ENCODE measurements at regions not wholly inside any gene's neighbourhood (a gene's known extent, or its start where the extent isn't known, plus 50 kb on each side); places are given as distances from the start of the nearest gene placed in this dataset.

DNA sequence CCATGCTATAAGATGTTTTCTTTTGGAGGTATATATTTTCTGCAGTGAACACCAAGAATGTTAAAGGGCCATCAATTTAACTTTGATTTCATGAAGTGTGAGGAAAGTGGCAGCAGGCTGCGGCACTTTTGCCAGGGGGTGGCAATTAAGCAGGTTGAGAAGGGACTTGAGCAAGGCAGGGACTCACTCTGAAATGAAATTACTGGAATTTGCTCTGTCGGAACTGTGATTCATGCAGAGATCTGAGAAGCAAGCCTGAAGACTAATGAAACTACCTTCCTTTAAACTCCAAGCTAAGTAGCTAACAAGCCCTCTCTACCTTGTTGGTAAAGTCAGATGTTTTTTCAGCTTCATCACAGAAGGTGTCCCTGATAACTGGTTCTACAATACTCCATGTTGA, 441.6 kb downstream of the SIPA1L2 start:
- Histone ChIP-seq H3K9me3 (ENCODE audit: control insufficient read depth, low read length) (no peaks in the 10 kb centered on the region), H3K4me3 (ENCODE audit: insufficient read depth, low read depth, low read length) (no peak overlapping the region), H3K27me3 (ENCODE audit: control insufficient read depth, insufficient read depth, low read length, poor library complexity, severe bottlenecking) (no peaks in the 10 kb centered on the region), H3K4me1 (ENCODE audit: control insufficient read depth, insufficient read depth, low read length) (peaks cover 15% of the 10 kb centered on the region), H3K36me3 (ENCODE audit: control insufficient read depth, insufficient read depth, low read length) (no peaks in the 10 kb centered on the region), H3K27ac (ENCODE audit: insufficient read depth, low read depth, low read length, poor library complexity, severe bottlenecking) (no peak overlapping the region)
- 92 to 96% methylated on average over 2 of the region's 2 CpGs for WGBS, 2 experiments

DNA sequence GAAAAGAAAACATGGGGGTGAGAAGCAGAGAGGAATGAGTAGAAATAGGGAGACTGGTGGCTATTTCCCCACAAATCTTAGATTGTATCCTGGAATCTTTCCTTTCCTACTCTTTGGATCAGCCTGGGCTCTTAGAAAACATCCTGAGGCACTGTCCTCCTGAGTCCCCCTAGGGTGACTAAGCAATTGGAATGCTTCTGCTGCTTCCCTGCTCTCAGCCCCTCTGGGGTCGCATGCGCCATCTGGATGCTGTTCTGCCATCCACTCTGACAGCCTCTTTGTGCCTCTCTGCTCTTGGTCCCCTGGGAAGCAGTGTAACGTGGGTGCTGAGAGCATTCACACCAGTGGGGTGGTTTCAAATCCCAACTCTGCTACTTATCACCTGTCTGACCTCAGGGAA, 443.0 kb downstream of the SIPA1L2 start:
- no peaks in the 10 kb centered on the region for H3K27me3 ChIP-seq (ENCODE audit: control insufficient read depth, insufficient read depth, low read length, poor library complexity, severe bottlenecking)
- no peaks in the 10 kb centered on the region for H3K9me3 ChIP-seq (ENCODE audit: control insufficient read depth, low read length)
- H3K27ac ChIP-seq (ENCODE audit: insufficient read depth, low read depth, low read length, poor library complexity, severe bottlenecking) = no peak overlapping the region
- no peaks in the 10 kb centered on the region for H3K36me3 ChIP-seq (ENCODE audit: control insufficient read depth, insufficient read depth, low read length)
- peaks cover 15% of the 10 kb centered on the region for H3K4me1 ChIP-seq (ENCODE audit: control insufficient read depth, insufficient read depth, low read length)
- 73 to 74% methylated on average over 3 of the region's 3 CpGs for WGBS, 2 experiments
- no peak overlapping the region for H3K4me3 ChIP-seq (ENCODE audit: insufficient read depth, low read depth, low read length)

- Histone ChIP-seq H3K27me3 (ENCODE audit: control insufficient read depth, insufficient read depth, low read length, poor library complexity, severe bottlenecking) (no peaks in the 10 kb centered on the region), H3K36me3 (ENCODE audit: control insufficient read depth, insufficient read depth, low read length) (no peaks in the 10 kb centered on the region), H3K4me1 (ENCODE audit: control insufficient read depth, insufficient read depth, low read length) (peaks cover 17% of the 10 kb centered on the region), H3K9me3 (ENCODE audit: control insufficient read depth, low read length) (no peaks in the 10 kb centered on the region), H3K4me3 (ENCODE audit: insufficient read depth, low read depth, low read length) (no peak overlapping the region), H3K27ac (ENCODE audit: insufficient read depth, low read depth, low read length, poor library complexity, severe bottlenecking) (no peak overlapping the region)
- WGBS, 2 experiments = 90 to 91% methylated on average over 18 of the region's 18 CpGs
Observed at GRCh38 chr1:232184561-232185530, 445.1 kb downstream of the SIPA1L2 start.

- H3K36me3 ChIP-seq (ENCODE audit: control insufficient read depth, insufficient read depth, low read length) = no peaks in the 10 kb centered on the region
- H3K27ac ChIP-seq (ENCODE audit: insufficient read depth, low read depth, low read length, poor library complexity, severe bottlenecking) = no peak overlapping the region
- H3K27me3 ChIP-seq (ENCODE audit: control insufficient read depth, insufficient read depth, low read length, poor library complexity, severe bottlenecking) = no peaks in the 10 kb centered on the region
- H3K4me1 ChIP-seq (ENCODE audit: control insufficient read depth, insufficient read depth, low read length) = peaks cover 14% of the 10 kb centered on the region
- H3K9me3 ChIP-seq (ENCODE audit: control insufficient read depth, low read length) = no peaks in the 10 kb centered on the region
- H3K4me3 ChIP-seq (ENCODE audit: insufficient read depth, low read depth, low read length) = no peak overlapping the region
Observed at GRCh38 chr1:232183802-232184201, 446.1 kb downstream of the SIPA1L2 start.

GRCh38 chr1:232183266-232183800, 446.6 kb downstream of the SIPA1L2 start:
- WGBS, 2 experiments = 82 to 83% methylated on average over 8 of the region's 8 CpGs
- Histone ChIP-seq H3K4me3 (ENCODE audit: insufficient read depth, low read depth, low read length) (no peak overlapping the region), H3K36me3 (ENCODE audit: control insufficient read depth, insufficient read depth, low read length) (no peaks in the 10 kb centered on the region), H3K4me1 (ENCODE audit: control insufficient read depth, insufficient read depth, low read length) (peaks cover 13% of the 10 kb centered on the region), H3K27me3 (ENCODE audit: control insufficient read depth, insufficient read depth, low read length, poor library complexity, severe bottlenecking) (no peaks in the 10 kb centered on the region), H3K9me3 (ENCODE audit: control insufficient read depth, low read length) (no peaks in the 10 kb centered on the region), H3K27ac (ENCODE audit: insufficient read depth, low read depth, low read length, poor library complexity, severe bottlenecking) (no peak overlapping the region)

- Histone ChIP-seq H3K27ac (ENCODE audit: insufficient read depth, low read depth, low read length, poor library complexity, severe bottlenecking) (no peak overlapping the region), H3K4me1 (ENCODE audit: control insufficient read depth, insufficient read depth, low read length) (peaks cover 12% of the 10 kb centered on the region), H3K9me3 (ENCODE audit: control insufficient read depth, low read length) (no peaks in the 10 kb centered on the region), H3K4me3 (ENCODE audit: insufficient read depth, low read depth, low read length) (no peak overlapping the region), H3K27me3 (ENCODE audit: control insufficient read depth, insufficient read depth, low read length, poor library complexity, severe bottlenecking) (no peaks in the 10 kb centered on the region), H3K36me3 (ENCODE audit: control insufficient read depth, insufficient read depth, low read length) (no peaks in the 10 kb centered on the region)
- 87 to 90% methylated on average over 8 of the region's 8 CpGs for WGBS, 2 experiments
Observed at GRCh38 chr1:232182236-232182635, 447.7 kb downstream of the SIPA1L2 start.

DNA sequence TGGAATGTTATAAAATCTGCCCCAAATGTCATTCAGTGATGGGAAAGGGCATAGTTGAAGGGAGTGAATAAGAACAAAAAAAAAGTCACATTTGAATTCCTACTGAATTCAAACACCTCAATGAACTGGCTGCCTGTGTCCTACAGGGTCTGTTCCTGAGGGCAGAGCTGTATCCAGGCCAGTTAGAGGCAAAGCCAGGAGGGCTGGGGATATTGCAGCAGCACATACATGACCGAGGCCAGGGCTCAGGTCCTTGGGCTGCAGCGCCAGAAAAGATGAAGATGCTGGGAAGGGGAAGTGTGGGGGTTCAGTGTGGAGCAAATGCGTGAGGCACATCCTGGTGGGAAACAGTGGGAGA, 449.2 kb downstream of the SIPA1L2 start:
- WGBS, 2 experiments = 93% methylated on average over 3 of the region's 3 CpGs
- H3K27ac ChIP-seq (ENCODE audit: insufficient read depth, low read depth, low read length, poor library complexity, severe bottlenecking) = no peak overlapping the region
- no peaks in the 10 kb centered on the region for H3K9me3 ChIP-seq (ENCODE audit: control insufficient read depth, low read length)
- H3K27me3 ChIP-seq (ENCODE audit: control insufficient read depth, insufficient read depth, low read length, poor library complexity, severe bottlenecking) = no peaks in the 10 kb centered on the region
- peaks cover 12% of the 10 kb centered on the region for H3K4me1 ChIP-seq (ENCODE audit: control insufficient read depth, insufficient read depth, low read length)
- no peak overlapping the region for H3K4me3 ChIP-seq (ENCODE audit: insufficient read depth, low read depth, low read length)
- H3K36me3 ChIP-seq (ENCODE audit: control insufficient read depth, insufficient read depth, low read length) = no peaks in the 10 kb centered on the region

DNA sequence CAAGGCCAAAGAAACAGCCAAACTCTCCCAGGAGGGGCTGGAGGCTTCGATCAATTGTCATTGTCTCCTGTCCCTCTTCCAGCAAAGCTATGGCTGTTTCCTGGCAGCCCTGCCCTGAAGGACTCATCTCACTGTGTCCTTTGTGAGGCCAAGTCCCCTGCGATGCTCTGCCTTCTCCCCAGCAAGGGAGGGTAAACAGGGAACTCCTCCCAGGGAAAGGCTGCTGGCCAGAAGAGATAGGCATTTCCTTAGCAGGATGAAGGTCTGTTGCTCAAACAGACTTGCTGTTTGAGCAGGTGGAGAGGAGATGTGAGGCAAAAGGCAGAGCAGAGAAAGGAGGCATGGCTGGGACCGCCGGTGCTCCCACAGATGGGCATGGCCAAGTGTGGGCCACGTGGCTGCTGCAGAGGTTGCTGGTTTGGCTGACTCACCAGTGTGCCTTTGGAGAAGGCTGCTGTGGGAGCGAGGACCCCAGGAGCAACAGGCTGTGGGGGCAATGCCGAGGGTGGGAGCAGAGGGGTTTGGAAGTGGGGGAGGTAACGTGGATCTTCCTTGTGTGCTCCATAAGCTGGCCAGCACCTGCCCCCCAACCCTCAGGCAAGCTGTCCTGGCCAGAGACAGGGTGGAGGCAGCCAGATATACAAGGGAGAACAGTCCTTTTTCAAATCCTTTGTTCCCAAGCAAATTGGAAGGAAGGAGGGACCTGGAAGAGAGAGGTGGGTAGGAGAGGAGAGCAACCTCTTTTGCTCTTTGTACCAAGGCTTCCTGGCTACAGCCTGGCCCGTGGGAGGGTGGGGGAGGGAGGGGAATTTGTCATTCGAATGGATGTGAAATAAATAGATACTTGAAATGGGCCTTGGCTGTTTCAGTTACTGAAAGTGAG, 449.8 kb downstream of the SIPA1L2 start:
- Histone ChIP-seq H3K9me3 (ENCODE audit: control insufficient read depth, low read length) (no peaks in the 10 kb centered on the region), H3K27ac (ENCODE audit: insufficient read depth, low read depth, low read length, poor library complexity, severe bottlenecking) (no peak overlapping the region)
- WGBS, 2 experiments = 71 to 80% methylated on average over 10 of the region's 10 CpGs

GRCh38 chr1:232178191-232178590, 451.7 kb downstream of the SIPA1L2 start:
- Histone ChIP-seq H3K27me3 (ENCODE audit: control insufficient read depth, insufficient read depth, low read length, poor library complexity, severe bottlenecking) (no peaks in the 10 kb centered on the region), H3K27ac (ENCODE audit: insufficient read depth, low read depth, low read length, poor library complexity, severe bottlenecking) (no peak overlapping the region), H3K4me3 (ENCODE audit: insufficient read depth, low read depth, low read length) (no peak overlapping the region), H3K4me1 (ENCODE audit: control insufficient read depth, insufficient read depth, low read length) (peaks cover 12% of the 10 kb centered on the region), H3K9me3 (ENCODE audit: control insufficient read depth, low read length) (no peaks in the 10 kb centered on the region), H3K36me3 (ENCODE audit: control insufficient read depth, insufficient read depth, low read length) (no peaks in the 10 kb centered on the region)
- 94 to 95% methylated on average over 2 of the region's 2 CpGs for WGBS, 2 experiments

More for the DNA sequence above, 449.8 kb downstream of the SIPA1L2 start:
- Histone ChIP-seq H3K4me1 (ENCODE audit: control insufficient read depth, insufficient read depth, low read length) (peaks cover 12% of the 10 kb centered on the region), H3K36me3 (ENCODE audit: control insufficient read depth, insufficient read depth, low read length) (no peaks in the 10 kb centered on the region), H3K27me3 (ENCODE audit: control insufficient read depth, insufficient read depth, low read length, poor library complexity, severe bottlenecking) (no peaks in the 10 kb centered on the region), H3K4me3 (ENCODE audit: insufficient read depth, low read depth, low read length) (no peak overlapping the region)

DNA sequence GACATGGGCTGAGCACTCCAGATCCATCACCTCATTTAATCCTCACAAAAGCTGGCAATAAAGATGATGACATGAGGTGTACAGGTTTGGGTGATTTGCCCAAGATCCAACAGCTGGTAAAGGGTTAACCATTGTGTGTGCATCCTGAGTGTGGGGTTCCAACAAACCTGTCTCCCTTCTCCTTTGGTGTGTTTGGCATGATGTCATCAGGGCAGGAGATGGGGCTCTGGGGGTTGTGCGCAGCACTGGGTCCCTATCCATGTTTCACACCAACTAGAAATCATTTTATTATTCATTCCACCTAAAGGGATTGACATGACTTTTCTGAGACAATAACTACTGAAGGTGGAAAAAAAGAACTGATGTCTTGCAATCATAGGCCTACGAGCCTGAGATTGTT, 452.5 kb downstream of the SIPA1L2 start:
- Histone ChIP-seq H3K27me3 (ENCODE audit: control insufficient read depth, insufficient read depth, low read length, poor library complexity, severe bottlenecking) (no peaks in the 10 kb centered on the region), H3K27ac (ENCODE audit: insufficient read depth, low read depth, low read length, poor library complexity, severe bottlenecking) (no peak overlapping the region), H3K4me3 (ENCODE audit: insufficient read depth, low read depth, low read length) (no peak overlapping the region), H3K9me3 (ENCODE audit: control insufficient read depth, low read length) (no peaks in the 10 kb centered on the region), H3K4me1 (ENCODE audit: control insufficient read depth, insufficient read depth, low read length) (peaks cover 12% of the 10 kb centered on the region), H3K36me3 (ENCODE audit: control insufficient read depth, insufficient read depth, low read length) (no peaks in the 10 kb centered on the region)
- WGBS, 2 experiments = 90 to 95% methylated on average over 2 of the region's 2 CpGs
